Ovary (tissue), 7 donors: ENCODE measurements at regions not wholly inside any gene's neighbourhood (a gene's known extent, or its start where the extent isn't known, plus 50 kb on each side); places are given as distances from the start of the nearest gene placed in this dataset.

Source experiments
- DNase-seq, 5 donors: peaks; one replicate each; pipeline ENCODE4 v3.0.0-alpha.2; 2019 to 2020
- H3K27ac ChIP-seq, 2 donors: fragments of 200-600 bp; one replicate each; pipeline versions ENCODE4 v1.5.1 to v1.8.0; 2019 to 2022
- H3K27me3 ChIP-seq: fragments of 200-600 bp; one replicate; pipeline ENCODE4 v1.8.0; 2022
- H3K36me3 ChIP-seq: fragments of 200-600 bp; sonication (generic); one replicate; pipeline ENCODE4 v1.5.1; 2019
- H3K4me1 ChIP-seq: one replicate; pipeline ENCODE4 v1.8.1; 2013; ENCODE audit warnings: mild to moderate bottlenecking, moderate library complexity; ENCODE audit not compliant: insufficient read depth
- H3K4me3 ChIP-seq: fragments of 200-600 bp; sonication (generic); one replicate; pipeline ENCODE4 v1.5.1; 2017
- H3K9me3 ChIP-seq, 2 donors: fragments of 200-600 bp in 1 of 2; sonication (generic) in 1 of 2; one replicate each; pipeline versions ENCODE4 v1.5.1 to v1.8.1; 2013 to 2019; ENCODE audit warnings: mild to moderate bottlenecking in 1 of 2, moderate library complexity in 1 of 2
- CTCF ChIP-seq, 3 donors: fragments of 450-650 bp in 2 of 3; fragments of 200-600 bp in 1 of 3; IDR thresholded peaks; one replicate each; pipeline versions ENCODE4 v1.5.1 to v1.8.0; 2016 to 2022; ENCODE audit warnings: antibody characterized with exemption in 3 of 3, mild to moderate bottlenecking in 1 of 3
- EP300 ChIP-seq: sonication (generic); formaldehyde crosslinking; IDR thresholded peaks from one replicate; pipeline ENCODE4 v1.6.1; 2017; ENCODE audit warnings: antibody characterized with exemption
- POLR2A ChIP-seq: fragments of 450-650 bp; IDR thresholded peaks from one replicate; pipeline ENCODE4 v1.6.1; 2017; ENCODE audit warnings: antibody characterized with exemption, mild to moderate bottlenecking, moderate library complexity
- WGBS, 3 donors: extraction: QIAGEN DNeasy Blood & Tissue Kit in 1 of 3; methylation state at CpG; one replicate each; pipeline versions ENCODE4 v1.1.5 to v1.1.7; 2013 to 2017; 5-methylcytosine and 5-hydroxymethylcytosine counted together
- intact Hi-C, 4 donors: fragments of 100-400 bp; cut with DNase I; formaldehyde crosslinking; loops; one replicate each; pipeline versions ENCODE4 v1.11.0 to v1.15.1; 2022 to 2023
- donor health status: DM: no; HTN: no; CAD: no; lungs with moderate emphysema.
- donor health status: DM: no; HTN: no; CAD: no.
- donor health status: Bipolar disorder and iron deficiency.
- donor health status: DM: no; HTN: no; CAD: no.
- donor health status: DM: yes; HTN: yes; CAD: no.

DNA sequence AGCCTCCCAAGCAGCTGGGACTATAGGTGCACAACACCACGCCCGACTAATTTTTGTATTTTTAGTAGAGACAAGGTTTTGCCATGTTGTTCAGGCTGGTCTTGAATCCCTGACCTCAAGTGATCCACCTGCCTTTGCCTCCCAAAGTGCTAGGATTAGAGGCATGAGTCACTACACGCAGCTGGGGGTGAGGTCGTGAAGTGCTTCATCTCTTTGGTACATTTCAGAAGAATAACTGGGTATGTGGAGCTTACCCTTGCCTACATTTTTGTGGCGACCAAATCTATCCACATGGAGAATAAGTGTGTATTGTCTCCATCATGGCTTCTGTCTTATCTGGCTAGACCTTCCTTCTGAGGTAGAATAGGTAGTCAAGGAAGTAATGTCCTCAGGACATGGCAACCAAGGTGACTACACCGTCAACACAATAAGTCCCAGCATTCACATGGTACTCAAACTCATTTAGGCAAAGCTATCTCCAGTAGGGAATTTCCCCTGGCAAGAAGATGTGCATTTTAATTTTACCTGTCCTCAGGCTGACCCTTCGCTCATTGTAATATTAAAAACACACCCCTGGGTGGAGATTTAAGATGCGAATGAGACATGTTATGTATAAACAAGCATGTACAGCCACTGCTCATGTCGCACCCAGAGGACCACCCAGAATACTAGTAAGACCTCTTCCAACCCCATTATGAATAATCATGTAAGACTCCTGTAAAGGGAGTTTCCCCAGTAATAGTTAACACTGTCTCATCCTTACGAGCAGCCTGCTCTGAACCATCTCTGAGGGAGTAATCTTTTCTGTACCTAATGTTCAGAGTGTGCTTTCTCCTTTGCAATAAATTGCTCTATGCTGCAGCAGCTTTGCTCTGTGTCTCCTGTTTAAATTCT, 1173.2 kb downstream of the TAF11L14 start:
- Histone ChIP-seq H3K4me3 (no peak overlapping the region), H3K27ac (no peak overlapping the region), H3K36me3 (no peaks in the 10 kb centered on the region), H3K4me1 (no peaks in the 10 kb centered on the region), H3K9me3 (no peaks in the 10 kb centered on the region), H3K27me3 (no peaks in the 10 kb centered on the region)
- WGBS, 3 donors = 80 to 85% (median 80%) methylated on average over 10 of the region's 10 CpGs
- no peak for DNase-seq
- TF ChIP-seq POLR2A (no peak), CTCF (IDR thresholded peaks at IDR 0.05) (no peak), EP300 (no peak)
- intact Hi-C loops = no loop called here

GRCh38 chr5:18811661-18812060, 1176.3 kb downstream of the CDH18 start:
- Histone ChIP-seq H3K27ac (no peak overlapping the region), H3K4me3 (no peak overlapping the region), H3K36me3 (no peaks in the 10 kb centered on the region), H3K4me1 (no peaks in the 10 kb centered on the region), H3K27me3 (no peaks in the 10 kb centered on the region), H3K9me3 (no peaks in the 10 kb centered on the region)
- WGBS, 3 donors = 78 to 85% (median 80%) methylated on average over 4 of the region's 4 CpGs
- intact Hi-C loops = no loop called here
- TF ChIP-seq POLR2A (no peak), CTCF (IDR thresholded peaks at IDR 0.05) (no peak), EP300 (no peak)
- DNase-seq = no peak

GRCh38 chr5:18828351-18828750, 1159.6 kb downstream of the CDH18 start:
- 96 to 100% (median 100%) methylated on average over 1 of the region's 1 CpG for WGBS, 3 donors
- H3K27me3 ChIP-seq = no peaks in the 10 kb centered on the region
- no peak for DNase-seq
- H3K4me3 ChIP-seq = no peak overlapping the region
- intact Hi-C loops = no loop called here
- H3K4me1 ChIP-seq = no peaks in the 10 kb centered on the region
- H3K27ac ChIP-seq = no peak overlapping the region
- no peaks in the 10 kb centered on the region for H3K36me3 ChIP-seq
- no peak for TF ChIP-seq EP300
- no peak for TF ChIP-seq POLR2A
- TF ChIP-seq CTCF (IDR thresholded peaks at IDR 0.05) = no peak
- no peaks in the 10 kb centered on the region for H3K9me3 ChIP-seq

- Histone ChIP-seq H3K27me3 (no peaks in the 10 kb centered on the region), H3K36me3 (no peaks in the 10 kb centered on the region), H3K27ac (no peak overlapping the region), H3K9me3 (no peaks in the 10 kb centered on the region), H3K4me1 (no peaks in the 10 kb centered on the region), H3K4me3 (no peak overlapping the region)
- intact Hi-C loops = no loop called here
- no peak for TF ChIP-seq POLR2A
- no peak for TF ChIP-seq CTCF (IDR thresholded peaks at IDR 0.05)
- no peak for TF ChIP-seq EP300
- no peak for DNase-seq
- WGBS, 3 donors = 89 to 91% (median 90%) methylated on average over 3 of the region's 3 CpGs
These were observed 1158.5 kb downstream of the CDH18 start for GRCh38 chr5:18829539-18829938.
